Osteoblast (primary cell): ENCODE measurements at regions not wholly inside any gene's neighbourhood (a gene's known extent, or its start where the extent isn't known, plus 50 kb on each side); places are given as distances from the start of the nearest gene placed in this dataset.

ENCODE experiments used
- DNase-seq: peaks from one replicate; pipeline ENCODE4 v3.0.0; 2011; ENCODE audit warnings: low spot score, mixed read lengths; ENCODE audit not compliant: insufficient read length; ENCODE audit errors: missing footprints
- H2AFZ ChIP-seq: 2 replicates; pipeline ENCODE4 v1.6.0; 2011; ENCODE audit warnings: mild to moderate bottlenecking, low read length
- H3K27ac ChIP-seq: 2 replicates; pipeline ENCODE4 v1.5.1; 2011; ENCODE audit warnings: mild to moderate bottlenecking, low read depth, low read length, moderate library complexity
- H3K27me3 ChIP-seq: 2 replicates; pipeline ENCODE4 v1.6.0; 2012; ENCODE audit warnings: mild to moderate bottlenecking, control low read depth, inconsistent platforms, low read length, moderate library complexity; ENCODE audit not compliant: insufficient read depth
- H3K36me3 ChIP-seq: 2 replicates; pipeline ENCODE4 v1.5.1; 2011; ENCODE audit warnings: mild to moderate bottlenecking, low read length, control low read depth, moderate library complexity; ENCODE audit not compliant: insufficient read depth
- H3K4me1 ChIP-seq: 2 replicates; pipeline ENCODE4 v1.5.1; 2011; ENCODE audit warnings: mild to moderate bottlenecking, low read length, control low read depth, moderate library complexity; ENCODE audit not compliant: insufficient read depth
- H3K4me2 ChIP-seq: 2 replicates; pipeline ENCODE4 v1.6.0; 2011; ENCODE audit warnings: mild to moderate bottlenecking, low read length; ENCODE audit not compliant: insufficient read depth
- H3K4me3 ChIP-seq: fragments of 200-600 bp; sonication (generic); 3 replicates; pipeline ENCODE4 v1.5.1; 2012; ENCODE audit warnings: mild to moderate bottlenecking, low read length, inconsistent platforms; ENCODE audit not compliant: insufficient read depth
- H3K79me2 ChIP-seq: 2 replicates; pipeline ENCODE4 v1.6.0; 2012; ENCODE audit warnings: mild to moderate bottlenecking, low read length, control low read depth, inconsistent platforms; ENCODE audit not compliant: insufficient read depth
- H3K9me3 ChIP-seq: 2 replicates; pipeline ENCODE4 v1.5.1; 2011; ENCODE audit warnings: low read depth, low read length, control low read depth
- H4K20me1 ChIP-seq: 2 replicates; pipeline ENCODE4 v1.6.0; 2012; ENCODE audit warnings: mild to moderate bottlenecking, low read length, control low read depth; ENCODE audit not compliant: insufficient read depth
- TF ChIP-seq, protein P1 (sequence below): IDR thresholded peaks from 2 replicates; pipeline ENCODE4 v1.5.1; 2011; ENCODE audit warnings: mild to moderate bottlenecking, low read depth, low read length, moderate library complexity; ENCODE audit errors: extremely low read depth

DNA sequence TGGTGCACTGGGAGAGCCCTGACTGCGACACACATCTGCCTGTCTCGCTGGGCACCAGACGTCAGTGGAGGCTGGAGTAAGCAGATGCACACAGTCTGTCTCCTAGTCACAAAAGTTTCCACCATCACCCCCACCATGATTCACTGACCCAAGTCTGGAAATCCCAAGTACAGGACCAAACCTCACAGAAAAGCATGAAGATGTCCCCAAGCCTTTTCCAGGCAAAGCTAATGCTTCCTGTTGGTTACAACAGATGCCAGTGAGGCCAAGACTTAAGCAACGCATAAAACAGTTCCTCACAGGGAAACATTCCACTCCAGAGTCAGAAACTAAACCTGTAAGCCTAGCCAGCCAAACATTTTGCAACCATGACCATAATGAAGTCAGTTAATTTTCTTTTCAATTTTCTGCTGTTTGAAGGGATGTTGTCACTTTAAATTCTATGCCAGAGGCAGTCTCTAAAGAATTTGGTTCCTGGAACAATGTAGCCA lies 259.3 kb upstream of the SLC30A5 start:
- Histone ChIP-seq H4K20me1 (no peaks in the 10 kb centered on the region), H3K27ac (no peak overlapping the region), H3K4me2 (no peak overlapping the region), H3K36me3 (no peaks in the 10 kb centered on the region), H3K4me3 (no peak overlapping the region), H3K9me3 (no peaks in the 10 kb centered on the region), H3K79me2 (no peaks in the 10 kb centered on the region), H3K4me1 (no peaks in the 10 kb centered on the region), H2AFZ (no peak overlapping the region), H3K27me3 (no peaks in the 10 kb centered on the region)
- DNase-seq: no peak
- TF ChIP-seq, protein P1, sequence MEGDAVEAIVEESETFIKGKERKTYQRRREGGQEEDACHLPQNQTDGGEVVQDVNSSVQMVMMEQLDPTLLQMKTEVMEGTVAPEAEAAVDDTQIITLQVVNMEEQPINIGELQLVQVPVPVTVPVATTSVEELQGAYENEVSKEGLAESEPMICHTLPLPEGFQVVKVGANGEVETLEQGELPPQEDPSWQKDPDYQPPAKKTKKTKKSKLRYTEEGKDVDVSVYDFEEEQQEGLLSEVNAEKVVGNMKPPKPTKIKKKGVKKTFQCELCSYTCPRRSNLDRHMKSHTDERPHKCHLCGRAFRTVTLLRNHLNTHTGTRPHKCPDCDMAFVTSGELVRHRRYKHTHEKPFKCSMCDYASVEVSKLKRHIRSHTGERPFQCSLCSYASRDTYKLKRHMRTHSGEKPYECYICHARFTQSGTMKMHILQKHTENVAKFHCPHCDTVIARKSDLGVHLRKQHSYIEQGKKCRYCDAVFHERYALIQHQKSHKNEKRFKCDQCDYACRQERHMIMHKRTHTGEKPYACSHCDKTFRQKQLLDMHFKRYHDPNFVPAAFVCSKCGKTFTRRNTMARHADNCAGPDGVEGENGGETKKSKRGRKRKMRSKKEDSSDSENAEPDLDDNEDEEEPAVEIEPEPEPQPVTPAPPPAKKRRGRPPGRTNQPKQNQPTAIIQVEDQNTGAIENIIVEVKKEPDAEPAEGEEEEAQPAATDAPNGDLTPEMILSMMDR: no peak

DNA sequence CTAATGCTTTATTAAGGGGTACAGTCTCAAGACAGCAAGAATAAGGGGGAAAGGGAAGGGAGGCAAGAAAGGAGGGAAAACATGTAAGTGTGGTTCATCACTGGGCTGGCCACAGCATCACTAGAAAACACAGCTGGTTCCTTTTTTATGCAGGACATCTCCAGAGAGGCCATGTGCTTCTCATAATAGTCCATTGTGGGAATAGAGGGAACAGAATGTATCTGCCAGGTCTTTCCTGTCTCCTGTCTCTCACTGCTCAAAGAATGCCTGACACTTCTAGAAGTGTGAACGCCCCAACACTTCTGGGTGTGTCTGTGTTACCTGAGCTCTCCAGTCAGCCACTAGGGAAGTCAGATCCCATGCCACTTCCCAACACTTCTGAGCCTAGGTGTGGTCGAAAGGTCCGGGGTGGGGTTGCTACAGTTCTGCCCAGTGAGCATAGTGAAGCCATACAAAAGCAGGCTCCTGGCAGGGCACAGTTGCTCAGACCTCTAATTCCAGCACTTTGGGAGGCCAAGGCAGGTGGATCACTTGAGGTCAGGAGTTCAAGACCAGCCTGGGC lies 255.6 kb upstream of the SLC30A5 start:
- H3K4me1 ChIP-seq: no peaks in the 10 kb centered on the region
- H3K27me3 ChIP-seq: no peaks in the 10 kb centered on the region
- DNase-seq: peak; percentile 43
- no peaks in the 10 kb centered on the region for H3K36me3 ChIP-seq
- H3K27ac ChIP-seq: no peak overlapping the region
- H3K4me2 ChIP-seq: no peak overlapping the region
- H2AFZ ChIP-seq: no peak overlapping the region
- no peaks in the 10 kb centered on the region for H3K79me2 ChIP-seq
- TF ChIP-seq, protein P1: no peak
- no peaks in the 10 kb centered on the region for H4K20me1 ChIP-seq
- no peaks in the 10 kb centered on the region for H3K9me3 ChIP-seq
- no peak overlapping the region for H3K4me3 ChIP-seq

DNA sequence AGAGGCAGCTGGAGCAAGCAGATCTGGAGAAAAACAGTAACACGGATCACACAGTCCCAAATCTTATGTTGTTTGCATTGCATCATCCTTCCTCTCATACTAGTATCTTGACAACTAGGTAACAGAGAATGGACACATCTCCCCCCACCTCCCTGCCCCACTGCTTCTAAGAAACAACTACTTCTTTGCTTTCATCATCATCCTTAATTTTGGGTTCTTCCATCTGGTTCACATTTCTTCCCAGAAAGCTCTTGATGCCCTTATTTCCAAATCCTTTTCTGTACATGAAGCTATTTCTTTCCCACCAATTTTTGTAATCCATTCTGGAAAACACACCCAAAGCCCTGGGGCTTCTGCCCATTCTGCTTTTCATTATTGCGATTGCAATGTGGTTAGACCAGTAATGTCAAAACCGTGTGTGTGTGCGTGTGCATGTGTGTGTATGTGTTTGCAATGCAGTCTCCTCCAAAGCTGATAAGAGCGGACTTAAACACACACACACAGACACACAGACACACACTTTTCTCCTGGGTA lies 254.7 kb upstream of the SLC30A5 start:
- Histone ChIP-seq H3K4me2 (no peak overlapping the region), H3K27ac (no peak overlapping the region), H2AFZ (no peak overlapping the region), H3K4me1 (no peaks in the 10 kb centered on the region), H3K4me3 (no peak overlapping the region), H4K20me1 (no peaks in the 10 kb centered on the region), H3K36me3 (no peaks in the 10 kb centered on the region), H3K9me3 (no peaks in the 10 kb centered on the region), H3K27me3 (no peaks in the 10 kb centered on the region), H3K79me2 (no peaks in the 10 kb centered on the region)
- TF ChIP-seq, protein P1: no peak
- DNase-seq: no peak

DNA sequence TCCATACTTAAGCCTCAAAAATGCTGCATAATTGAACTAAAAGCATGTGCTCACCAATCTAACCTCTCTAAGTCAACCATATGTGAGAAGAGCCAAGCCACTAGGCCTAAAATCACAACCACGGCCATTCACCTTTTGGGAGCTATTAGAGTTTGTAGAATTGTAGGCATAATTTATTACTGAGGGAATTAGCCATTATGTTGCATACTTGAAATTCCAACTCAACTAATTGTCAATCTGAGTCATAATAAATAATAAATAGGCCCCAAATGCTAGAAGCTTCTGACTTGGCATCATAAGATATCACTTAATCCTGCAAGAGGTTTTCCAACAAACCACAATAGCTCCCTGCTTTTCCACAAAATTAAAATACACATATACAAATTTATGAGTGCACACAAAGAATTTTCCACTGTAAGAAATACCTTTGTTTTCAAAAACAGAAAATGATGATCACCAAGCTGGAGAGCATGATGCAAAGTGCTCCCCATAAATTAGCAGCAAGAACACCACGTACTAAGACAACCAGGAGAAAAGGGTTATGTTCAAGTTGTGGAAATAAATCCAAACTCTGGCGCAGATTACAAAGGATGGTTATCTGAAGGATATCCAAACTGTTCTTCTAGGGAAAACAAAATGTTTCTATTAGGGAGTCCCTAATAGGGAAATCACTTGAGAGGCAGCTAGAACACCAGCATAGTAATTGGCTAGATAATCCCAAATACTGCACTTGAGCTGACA lies 250.0 kb upstream of the SLC30A5 start:
- Histone ChIP-seq H3K27me3 (no peaks in the 10 kb centered on the region), H3K4me1 (no peaks in the 10 kb centered on the region), H3K9me3 (no peaks in the 10 kb centered on the region), H3K4me3 (no peak overlapping the region), H3K79me2 (no peaks in the 10 kb centered on the region), H3K4me2 (no peak overlapping the region), H3K27ac (no peak overlapping the region), H3K36me3 (no peaks in the 10 kb centered on the region), H4K20me1 (no peaks in the 10 kb centered on the region), H2AFZ (no peak overlapping the region)
- no peak for DNase-seq
- TF ChIP-seq, protein P1: no peak
